ENCODE measurements at regions not wholly inside any gene's neighbourhood (a gene's known extent, or its start where the extent isn't known, plus 50 kb on each side); places are given as distances from the start of the nearest gene placed in this dataset.

GRCh38 chr18:55847960-55848359, 260.0 kb upstream of the TCF4 start:
- no peak for TF ChIP-seq OSR2 (tag by site-specific recombination; IDR thresholded peaks at IDR 0.05)
- no peak for TF ChIP-seq ZNF37A (tag by site-specific recombination; IDR thresholded peaks at IDR 0.05)
- TF ChIP-seq KLF1 (tag by site-specific recombination; IDR thresholded peaks at IDR 0.05), result no peak
- TF ChIP-seq CTCF (tag by site-specific recombination; IDR thresholded peaks at IDR 0.05), result no peak
- no peak for TF ChIP-seq SP7 (tag by site-specific recombination; IDR thresholded peaks at IDR 0.05)
- no peak for TF ChIP-seq SETDB1 (IDR thresholded peaks at IDR 0.05; ENCODE audit: insufficient read length, low read length)
